ENCODE measurements at regions not wholly inside any gene's neighbourhood (a gene's known extent, or its start where the extent isn't known, plus 50 kb on each side); places are given as distances from the start of the nearest gene placed in this dataset.

DNA sequence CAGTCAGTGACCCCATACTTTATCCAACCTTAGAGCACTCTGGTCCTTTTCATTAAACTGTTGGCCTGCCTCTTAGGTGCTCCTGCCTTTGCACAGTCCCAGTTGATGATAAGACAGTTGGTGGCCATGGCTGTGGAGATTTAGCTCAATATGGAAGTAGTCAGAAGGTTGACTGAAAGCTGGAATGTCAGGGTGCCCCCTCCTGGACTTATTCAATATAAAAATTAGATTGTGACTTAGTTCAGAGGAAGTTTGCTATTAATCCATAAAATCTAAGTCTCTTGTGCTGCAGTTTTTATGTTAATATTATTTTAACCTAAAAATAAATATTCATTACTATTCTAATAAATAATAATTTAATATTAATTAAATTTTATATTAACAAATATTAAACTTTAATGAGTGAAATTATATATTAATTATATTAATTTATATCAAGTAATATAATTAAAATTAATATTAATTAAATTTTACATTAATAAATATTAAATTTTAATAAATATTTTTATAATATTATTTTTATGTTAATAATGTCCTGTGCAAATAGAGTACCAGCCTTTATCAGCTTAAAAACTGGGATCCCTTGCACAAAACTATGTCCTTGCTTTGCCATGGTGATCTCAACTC, 77.7 kb upstream of the ADAMTSL1 start:
- no peak overlapping the region for H3K27ac ChIP-seq (ENCODE audit: poor library complexity, severe bottlenecking)
- no peaks in the 10 kb centered on the region for H3K9me3 ChIP-seq (ENCODE audit: severe bottlenecking)
- no peak for DNase-seq (ENCODE audit: low spot score)
- H3K4me1 ChIP-seq (ENCODE audit: insufficient read depth, poor library complexity, severe bottlenecking) = peaks cover 27% of the 10 kb centered on the region
- TF ChIP-seq, protein P1, sequence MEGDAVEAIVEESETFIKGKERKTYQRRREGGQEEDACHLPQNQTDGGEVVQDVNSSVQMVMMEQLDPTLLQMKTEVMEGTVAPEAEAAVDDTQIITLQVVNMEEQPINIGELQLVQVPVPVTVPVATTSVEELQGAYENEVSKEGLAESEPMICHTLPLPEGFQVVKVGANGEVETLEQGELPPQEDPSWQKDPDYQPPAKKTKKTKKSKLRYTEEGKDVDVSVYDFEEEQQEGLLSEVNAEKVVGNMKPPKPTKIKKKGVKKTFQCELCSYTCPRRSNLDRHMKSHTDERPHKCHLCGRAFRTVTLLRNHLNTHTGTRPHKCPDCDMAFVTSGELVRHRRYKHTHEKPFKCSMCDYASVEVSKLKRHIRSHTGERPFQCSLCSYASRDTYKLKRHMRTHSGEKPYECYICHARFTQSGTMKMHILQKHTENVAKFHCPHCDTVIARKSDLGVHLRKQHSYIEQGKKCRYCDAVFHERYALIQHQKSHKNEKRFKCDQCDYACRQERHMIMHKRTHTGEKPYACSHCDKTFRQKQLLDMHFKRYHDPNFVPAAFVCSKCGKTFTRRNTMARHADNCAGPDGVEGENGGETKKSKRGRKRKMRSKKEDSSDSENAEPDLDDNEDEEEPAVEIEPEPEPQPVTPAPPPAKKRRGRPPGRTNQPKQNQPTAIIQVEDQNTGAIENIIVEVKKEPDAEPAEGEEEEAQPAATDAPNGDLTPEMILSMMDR (IDR thresholded peaks at IDR 0.05; ENCODE audit: poor library complexity, severe bottlenecking) = peak; percentile 18
- ATAC-seq (ENCODE audit: low read depth) = no peak
- H3K36me3 ChIP-seq (ENCODE audit: low read depth) = no peaks in the 10 kb centered on the region
- no peaks in the 10 kb centered on the region for H3K27me3 ChIP-seq (ENCODE audit: insufficient read depth, poor library complexity, severe bottlenecking)
- H3K4me3 ChIP-seq (ENCODE audit: severe bottlenecking) = no peak overlapping the region

DNA sequence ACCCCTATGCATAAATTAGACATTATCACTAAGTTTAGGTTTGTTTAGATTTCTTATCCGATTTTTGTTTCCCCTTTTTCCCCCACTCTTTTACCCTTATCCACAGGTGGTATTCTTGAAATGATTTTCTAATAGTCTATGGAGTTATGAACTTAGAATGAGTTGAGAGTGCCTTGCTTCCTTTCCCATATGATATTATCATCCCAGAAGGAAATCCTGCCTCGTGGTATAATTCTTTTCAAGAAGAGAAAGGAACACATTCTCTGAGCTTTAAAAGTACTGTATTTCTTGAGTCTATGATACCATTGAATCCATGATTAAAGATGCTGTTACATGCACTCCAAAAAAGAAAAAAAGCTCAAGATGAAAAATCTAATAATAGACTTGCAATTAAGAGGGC, 76.9 kb upstream of the ADAMTSL1 start:
- TF ChIP-seq, protein P1 (IDR thresholded peaks at IDR 0.05; ENCODE audit: poor library complexity, severe bottlenecking) = no peak
- Histone ChIP-seq H3K27ac (ENCODE audit: poor library complexity, severe bottlenecking) (no peak overlapping the region), H3K4me3 (ENCODE audit: severe bottlenecking) (no peak overlapping the region), H3K4me1 (ENCODE audit: insufficient read depth, poor library complexity, severe bottlenecking) (peaks cover 27% of the 10 kb centered on the region), H3K36me3 (ENCODE audit: low read depth) (no peaks in the 10 kb centered on the region), H3K27me3 (ENCODE audit: insufficient read depth, poor library complexity, severe bottlenecking) (no peaks in the 10 kb centered on the region), H3K9me3 (ENCODE audit: severe bottlenecking) (no peaks in the 10 kb centered on the region)
- ATAC-seq (ENCODE audit: low read depth) (no peak), DNase-seq (ENCODE audit: low spot score) (no peak)

DNA sequence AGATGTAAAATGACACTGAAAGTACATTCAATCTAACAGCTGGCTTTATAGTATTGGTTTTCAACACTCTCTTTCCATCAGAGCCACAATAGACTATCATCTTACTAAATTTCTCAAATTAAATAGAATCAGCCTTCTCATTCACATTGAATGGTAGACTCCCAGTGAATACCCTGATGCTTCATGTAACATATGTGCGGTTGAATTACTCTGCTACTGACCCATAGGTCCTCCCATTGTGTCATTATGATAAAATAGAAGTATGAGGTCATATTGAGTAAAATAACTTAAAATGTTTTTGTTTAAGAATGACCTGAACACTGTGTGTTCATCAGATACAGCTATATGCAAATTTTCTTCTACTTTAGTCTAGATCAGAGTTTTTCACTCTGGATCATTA, 75.9 kb upstream of the ADAMTSL1 start:
- Histone ChIP-seq H3K4me1 (ENCODE audit: insufficient read depth, poor library complexity, severe bottlenecking) (peaks cover 17% of the 10 kb centered on the region), H3K27ac (ENCODE audit: poor library complexity, severe bottlenecking) (no peak overlapping the region), H3K27me3 (ENCODE audit: insufficient read depth, poor library complexity, severe bottlenecking) (no peaks in the 10 kb centered on the region), H3K9me3 (ENCODE audit: severe bottlenecking) (no peaks in the 10 kb centered on the region), H3K36me3 (ENCODE audit: low read depth) (no peaks in the 10 kb centered on the region), H3K4me3 (ENCODE audit: severe bottlenecking) (no peak overlapping the region)
- DNase-seq (ENCODE audit: low spot score) (no peak), ATAC-seq (ENCODE audit: low read depth) (no peak)
- TF ChIP-seq, protein P1 (IDR thresholded peaks at IDR 0.05; ENCODE audit: poor library complexity, severe bottlenecking) = no peak

DNA sequence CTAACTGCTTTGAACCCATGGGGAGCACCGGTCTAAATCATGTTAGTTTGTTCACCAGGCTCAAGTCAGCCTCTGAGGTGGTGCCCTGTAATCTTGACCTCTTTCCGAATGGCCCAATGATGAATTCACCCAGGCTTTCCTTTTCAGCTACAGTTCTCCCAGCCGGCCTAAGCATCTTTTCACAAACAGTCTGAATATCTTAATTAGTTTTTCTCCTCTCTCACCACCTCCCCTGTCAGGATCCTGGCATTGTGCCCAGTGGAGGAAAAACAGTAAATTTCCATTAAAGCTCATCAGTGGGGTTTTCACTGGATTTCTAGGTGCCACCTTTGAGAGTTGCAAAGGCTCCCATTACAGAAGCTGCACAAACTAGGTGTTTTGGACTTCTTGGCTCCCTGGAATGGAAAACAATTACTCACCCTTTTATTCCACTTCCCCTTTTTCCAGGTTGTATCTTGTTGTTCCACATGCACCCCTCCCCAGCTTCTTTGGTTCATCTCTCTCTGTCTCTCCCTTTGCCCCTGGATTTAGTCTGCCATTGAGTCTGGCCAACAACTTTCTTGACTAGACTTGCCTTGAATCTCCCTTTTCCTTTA, 69.4 kb upstream of the ADAMTSL1 start:
- H3K4me3 ChIP-seq (ENCODE audit: severe bottlenecking) = no peak overlapping the region
- H3K27me3 ChIP-seq (ENCODE audit: insufficient read depth, poor library complexity, severe bottlenecking) = no peaks in the 10 kb centered on the region
- DNase-seq (ENCODE audit: low spot score) (no peak), ATAC-seq (ENCODE audit: low read depth) (no peak)
- TF ChIP-seq, protein P1 (IDR thresholded peaks at IDR 0.05; ENCODE audit: poor library complexity, severe bottlenecking) = no peak
- H3K27ac ChIP-seq (ENCODE audit: poor library complexity, severe bottlenecking) = no peak overlapping the region
- H3K9me3 ChIP-seq (ENCODE audit: severe bottlenecking) = no peaks in the 10 kb centered on the region
- H3K36me3 ChIP-seq (ENCODE audit: low read depth) = no peaks in the 10 kb centered on the region
- H3K4me1 ChIP-seq (ENCODE audit: insufficient read depth, poor library complexity, severe bottlenecking) = peaks cover 3% of the 10 kb centered on the region

DNA sequence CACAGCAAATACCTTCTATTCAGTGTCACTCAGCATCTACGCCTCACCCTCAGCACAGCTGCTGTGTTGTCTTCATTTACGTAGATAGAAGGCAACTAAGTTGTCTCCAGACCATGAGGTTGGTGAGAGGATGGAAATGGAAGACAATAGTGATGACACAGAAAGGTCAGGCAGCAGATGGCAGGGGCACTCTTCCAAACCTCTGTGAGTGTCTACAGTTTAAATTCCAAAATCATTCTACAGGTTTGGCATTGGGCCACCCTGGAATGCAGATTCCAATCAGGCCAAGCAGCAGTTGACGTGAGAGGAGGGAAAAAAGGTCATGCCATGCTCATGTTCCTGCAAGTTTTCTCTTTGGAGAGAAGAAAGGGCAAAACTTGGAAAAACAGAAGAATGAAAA, 68.7 kb upstream of the ADAMTSL1 start:
- DNase-seq (ENCODE audit: low spot score) (no peak), ATAC-seq (ENCODE audit: low read depth) (no peak)
- Histone ChIP-seq H3K4me1 (ENCODE audit: insufficient read depth, poor library complexity, severe bottlenecking) (peaks cover 3% of the 10 kb centered on the region), H3K9me3 (ENCODE audit: severe bottlenecking) (no peaks in the 10 kb centered on the region), H3K27ac (ENCODE audit: poor library complexity, severe bottlenecking) (no peak overlapping the region), H3K27me3 (ENCODE audit: insufficient read depth, poor library complexity, severe bottlenecking) (no peaks in the 10 kb centered on the region), H3K36me3 (ENCODE audit: low read depth) (no peaks in the 10 kb centered on the region), H3K4me3 (ENCODE audit: severe bottlenecking) (no peak overlapping the region)
- TF ChIP-seq, protein P1 (IDR thresholded peaks at IDR 0.05; ENCODE audit: poor library complexity, severe bottlenecking) = peak; percentile 26

All from RWPE2 (cell line).